HG02884 (cell line): ENCODE measurements at regions not wholly inside any gene's neighbourhood (a gene's known extent, or its start where the extent isn't known, plus 50 kb on each side); places are given as distances from the start of the nearest gene placed in this dataset.

Source experiments
- ATAC-seq: cut with Tn5 transposase; IDR thresholded peaks from one replicate; pipeline ENCODE4 v1.9.1; 2021; ENCODE audit warnings: mild to moderate bottlenecking, moderate library complexity; ENCODE audit not compliant: unreplicated experiment

DNA sequence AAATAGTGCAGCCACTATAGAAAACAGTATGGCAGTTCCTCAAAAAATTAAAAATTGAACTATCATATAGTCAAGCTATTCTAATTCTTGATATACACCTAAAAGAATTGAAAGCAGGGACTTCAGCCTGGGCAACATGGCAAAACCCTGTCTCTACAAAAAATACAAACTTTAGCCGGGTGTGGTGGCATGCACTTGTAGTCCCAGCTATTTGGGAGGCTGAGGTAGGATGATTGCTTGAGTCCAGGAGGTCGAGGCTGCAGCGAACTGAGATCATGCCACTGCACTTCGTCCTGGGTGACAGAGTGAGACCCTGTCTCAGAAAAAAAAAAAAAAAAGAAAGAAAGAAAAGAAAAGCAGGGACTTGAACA lies 64.0 kb upstream of the FOXN2 start:
- no peak for ATAC-seq

GRCh38 chr2:48250943-48251342 lies 63.5 kb upstream of the FOXN2 start:
- no peak for ATAC-seq

- ATAC-seq, result no peak
These were observed 62.9 kb upstream of the FOXN2 start for GRCh38 chr2:48251437-48252148.

GRCh38 chr2:48253301-48253700 lies 61.2 kb upstream of the FOXN2 start:
- no peak for ATAC-seq

GRCh38 chr2:48254839-48255238 lies 59.6 kb upstream of the FOXN2 start:
- no peak for ATAC-seq

DNA sequence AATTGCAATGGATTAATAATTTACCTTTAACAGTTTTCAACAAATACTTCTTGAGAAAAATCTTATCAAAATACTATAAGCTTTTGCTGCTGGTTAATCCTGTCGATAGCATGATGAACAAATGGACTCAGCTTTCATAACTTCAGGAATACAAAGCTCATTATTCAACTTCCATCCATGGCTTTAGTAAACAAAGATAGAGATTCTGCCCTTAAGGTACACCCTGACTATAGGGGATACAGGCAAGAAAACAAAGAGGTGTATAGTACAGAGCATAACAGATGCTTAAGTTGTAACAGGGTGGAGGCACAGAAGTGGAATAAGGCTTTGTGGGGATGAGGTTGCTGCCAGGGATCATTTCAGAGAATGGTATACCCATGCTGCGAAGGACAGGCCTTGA lies 57.0 kb upstream of the FOXN2 start:
- ATAC-seq, result no peak

- ATAC-seq, result no peak
These were observed 55.9 kb upstream of the FOXN2 start for GRCh38 chr2:48258481-48259149.

DNA sequence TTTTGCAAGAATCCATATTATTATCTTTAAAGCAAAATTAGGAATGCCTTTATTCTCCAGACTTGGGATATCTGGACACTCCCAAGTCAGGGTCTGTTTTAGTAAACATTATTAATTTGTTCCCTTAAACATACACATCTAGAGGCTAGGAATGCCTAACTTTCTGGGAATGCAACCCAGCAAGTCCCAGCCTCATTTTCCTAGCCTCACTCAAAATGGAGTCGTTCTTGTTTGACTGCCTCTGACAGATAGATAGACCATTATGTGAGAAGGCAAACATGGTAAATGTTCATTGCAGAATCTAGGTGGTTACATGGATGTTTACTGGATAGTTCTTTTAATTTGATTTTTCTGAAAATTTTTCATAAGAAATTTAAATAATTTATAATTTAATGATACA lies 54.7 kb upstream of the FOXN2 start:
- no peak for ATAC-seq

DNA sequence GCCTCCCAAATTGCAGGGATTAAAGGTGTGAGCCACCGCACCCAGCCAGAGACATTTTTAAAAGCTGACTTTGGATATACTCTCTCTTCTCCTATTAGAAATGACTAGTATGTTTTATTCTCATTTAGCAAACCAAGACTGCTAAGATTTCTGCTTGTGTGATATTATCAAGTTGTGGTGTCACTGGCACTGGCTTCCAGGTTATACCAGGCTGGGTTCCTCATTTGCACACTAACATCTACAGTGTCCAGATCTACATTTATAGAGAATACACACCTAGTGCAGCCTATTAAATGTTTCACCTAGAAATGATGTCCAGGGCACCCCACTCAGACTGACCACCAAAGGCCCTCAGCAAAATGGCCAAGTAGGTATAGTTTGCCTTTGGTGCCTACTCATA lies 49.9 kb upstream of the FOXN2 start:
- no peak for ATAC-seq
